ENCODE measurements at regions not wholly inside any gene's neighbourhood (a gene's known extent, or its start where the extent isn't known, plus 50 kb on each side); places are given as distances from the start of the nearest gene placed in this dataset.

- Histone ChIP-seq H3K9me3 (no peaks in the 10 kb centered on the region), H3K27me3 (replicated peaks in 1 of 2; ENCODE audit: control insufficient read depth in 2 of 2, extremely low read depth in 1 of 2, insufficient read depth in 2 of 2, low read length in 1 of 2) (peaks cover 0 to 6% of the 10 kb centered on the region in 2 experiments), H3K27ac (ENCODE audit: low read length) (no peak overlapping the region), H3K36me3 (ENCODE audit: control insufficient read depth in 2 of 2, extremely low read depth in 1 of 2, insufficient read depth in 1 of 2, low read length in 1 of 2) (no peaks in the 10 kb centered on the region), H3K4me3 (ENCODE audit: control insufficient read depth in 1 of 2, extremely low read depth in 1 of 2, low read length in 1 of 2) (no peak overlapping the region), H3K4me1 (ENCODE audit: control insufficient read depth in 1 of 2, extremely low read depth in 1 of 2, insufficient read depth in 2 of 2, low read length in 2 of 2) (no peaks in the 10 kb centered on the region)
- no peak overlapping the region for H3K4me3 Mint-ChIP-seq
- 100% methylated on average over 1 of the region's 4 CpGs for WGBS (ENCODE audit: insufficient coverage)
- POLR2A ChIA-PET: no interaction called here
- H3K4me1 Mint-ChIP-seq: no peaks in the 10 kb centered on the region
- CTCF ChIA-PET: no interaction called here
- ATAC-seq (replicated peaks in 1 of 4) (no peak), DNase-seq (no peak)
- peaks cover 6 to 25% of the 10 kb centered on the region in 2 donors for H3K27me3 Mint-ChIP-seq
- H3K9me3 Mint-ChIP-seq: peaks cover 0 to 12% (median 6%) of the 10 kb centered on the region in 3 donors
- H3K27ac Mint-ChIP-seq: no peak overlapping the region
- H3K36me3 Mint-ChIP-seq: no peaks in the 10 kb centered on the region
These were observed 385.8 kb downstream of the TRIB2 start for GRCh38 chr2:13102397-13103063.

GRCh38 chr2:13103151-13103550, 386.4 kb downstream of the TRIB2 start:
- H3K4me3 ChIP-seq (ENCODE audit: control insufficient read depth in 1 of 2, extremely low read depth in 1 of 2, low read length in 1 of 2): no peak overlapping the region
- ChIA-PET POLR2A (no interaction called here), CTCF (no interaction called here)
- no peaks in the 10 kb centered on the region for H3K9me3 ChIP-seq
- WGBS (ENCODE audit: insufficient coverage): no CpG with 5 or more reads among the region's 1 CpG
- peaks cover 5 to 24% of the 10 kb centered on the region in 2 donors for H3K27me3 Mint-ChIP-seq
- no peak overlapping the region for H3K4me3 Mint-ChIP-seq
- no peaks in the 10 kb centered on the region for H3K4me1 Mint-ChIP-seq
- H3K9me3 Mint-ChIP-seq: peaks cover 0 to 12% (median 6%) of the 10 kb centered on the region in 3 donors
- ATAC-seq (replicated peaks in 1 of 4) (no peak), DNase-seq (no peak)
- H3K36me3 Mint-ChIP-seq: no peaks in the 10 kb centered on the region
- no peaks in the 10 kb centered on the region for H3K4me1 ChIP-seq (ENCODE audit: control insufficient read depth in 1 of 2, extremely low read depth in 1 of 2, insufficient read depth in 2 of 2, low read length in 2 of 2)
- no peaks in the 10 kb centered on the region for H3K36me3 ChIP-seq (ENCODE audit: control insufficient read depth in 2 of 2, extremely low read depth in 1 of 2, insufficient read depth in 1 of 2, low read length in 1 of 2)
- no peak overlapping the region for H3K27ac Mint-ChIP-seq
- no peak overlapping the region for H3K27ac ChIP-seq (ENCODE audit: low read length)
- peaks cover 0 to 6% of the 10 kb centered on the region in 2 experiments for H3K27me3 ChIP-seq (replicated peaks in 1 of 2; ENCODE audit: control insufficient read depth in 2 of 2, extremely low read depth in 1 of 2, insufficient read depth in 2 of 2, low read length in 1 of 2)

- no peak overlapping the region for H3K4me3 Mint-ChIP-seq
- Histone ChIP-seq H3K4me1 (ENCODE audit: control insufficient read depth in 1 of 2, extremely low read depth in 1 of 2, insufficient read depth in 2 of 2, low read length in 2 of 2) (no peaks in the 10 kb centered on the region), H3K9me3 (no peaks in the 10 kb centered on the region), H3K27ac (ENCODE audit: low read length) (no peak overlapping the region), H3K4me3 (ENCODE audit: control insufficient read depth in 1 of 2, extremely low read depth in 1 of 2, low read length in 1 of 2) (no peak overlapping the region), H3K36me3 (ENCODE audit: control insufficient read depth in 2 of 2, extremely low read depth in 1 of 2, insufficient read depth in 1 of 2, low read length in 1 of 2) (no peaks in the 10 kb centered on the region), H3K27me3 (replicated peaks in 1 of 2; ENCODE audit: control insufficient read depth in 2 of 2, extremely low read depth in 1 of 2, insufficient read depth in 2 of 2, low read length in 1 of 2) (peaks cover 0 to 2% of the 10 kb centered on the region in 2 experiments)
- ChIA-PET POLR2A (no interaction called here), CTCF (no interaction called here)
- H3K4me1 Mint-ChIP-seq: no peaks in the 10 kb centered on the region
- ATAC-seq (replicated peaks in 1 of 4) (no peak), DNase-seq (no peak)
- H3K36me3 Mint-ChIP-seq: no peaks in the 10 kb centered on the region
- H3K27me3 Mint-ChIP-seq: peaks cover 7 to 23% of the 10 kb centered on the region in 2 donors
- no peak overlapping the region for H3K27ac Mint-ChIP-seq
- no CpG with 5 or more reads among the region's 5 CpGs for WGBS (ENCODE audit: insufficient coverage)
- peaks cover 0 to 12% (median 6%) of the 10 kb centered on the region in 3 donors for H3K9me3 Mint-ChIP-seq
These were observed 387.2 kb downstream of the TRIB2 start for GRCh38 chr2:13103778-13104493.

DNA sequence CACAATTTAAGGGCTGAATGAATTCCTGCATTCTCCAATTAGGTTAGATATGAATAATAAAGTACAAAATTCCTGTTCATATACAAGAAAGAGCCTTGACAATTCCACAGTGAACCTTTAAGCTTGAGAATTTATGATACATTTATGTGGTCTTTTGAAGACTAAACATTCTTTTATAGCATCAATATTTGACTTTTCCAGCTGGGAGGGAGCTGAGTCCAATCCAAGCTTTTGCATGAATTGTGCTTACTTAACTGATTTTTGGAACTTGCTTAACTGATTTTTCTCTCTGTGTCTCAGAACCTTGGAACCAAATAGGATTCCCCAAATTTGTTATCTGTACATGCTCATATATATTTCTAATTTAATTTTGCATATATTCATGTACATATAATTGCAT, 388.0 kb downstream of the TRIB2 start:
- Mint-ChIP-seq H3K27me3 (peaks cover 4 to 16% of the 10 kb centered on the region in 2 donors), H3K4me3 (no peak overlapping the region), H3K4me1 (no peaks in the 10 kb centered on the region), H3K36me3 (no peaks in the 10 kb centered on the region), H3K9me3 (peaks cover 0 to 6% (median 0%) of the 10 kb centered on the region in 3 donors), H3K27ac (no peak overlapping the region)
- H3K4me1 ChIP-seq (ENCODE audit: control insufficient read depth in 1 of 2, extremely low read depth in 1 of 2, insufficient read depth in 2 of 2, low read length in 2 of 2): no peaks in the 10 kb centered on the region
- POLR2A ChIA-PET: no interaction called here
- H3K9me3 ChIP-seq: no peaks in the 10 kb centered on the region
- peaks cover 0 to 4% of the 10 kb centered on the region in 2 experiments for H3K27me3 ChIP-seq (replicated peaks in 1 of 2; ENCODE audit: control insufficient read depth in 2 of 2, extremely low read depth in 1 of 2, insufficient read depth in 2 of 2, low read length in 1 of 2)
- H3K27ac ChIP-seq (ENCODE audit: low read length): no peak overlapping the region
- ATAC-seq (replicated peaks in 1 of 4): no peak
- H3K4me3 ChIP-seq (ENCODE audit: control insufficient read depth in 1 of 2, extremely low read depth in 1 of 2, low read length in 1 of 2): no peak overlapping the region
- CTCF ChIA-PET: no interaction called here
- no peaks in the 10 kb centered on the region for H3K36me3 ChIP-seq (ENCODE audit: control insufficient read depth in 2 of 2, extremely low read depth in 1 of 2, insufficient read depth in 1 of 2, low read length in 1 of 2)
- DNase-seq: no peak

DNA sequence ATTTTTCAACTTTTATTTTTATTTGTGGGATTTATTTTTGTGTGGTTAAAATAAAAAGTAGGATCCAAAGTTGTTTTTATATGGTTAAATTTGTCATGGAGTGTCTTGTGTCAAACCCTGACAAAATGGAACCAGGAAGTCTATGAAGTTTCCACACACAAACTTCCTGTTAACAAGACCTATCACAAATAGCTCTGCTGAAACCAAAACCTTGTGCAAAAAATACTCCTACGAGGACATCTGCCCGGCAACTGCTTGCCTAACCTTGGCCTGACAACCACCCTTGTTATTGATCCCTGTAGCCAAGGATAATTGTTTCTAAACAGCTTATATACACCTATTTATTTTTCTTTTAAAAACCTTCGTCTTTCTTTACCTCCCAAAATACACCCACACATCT, 389.6 kb downstream of the TRIB2 start:
- H3K36me3 Mint-ChIP-seq: no peaks in the 10 kb centered on the region
- no peaks in the 10 kb centered on the region for H3K4me1 ChIP-seq (ENCODE audit: control insufficient read depth in 1 of 2, extremely low read depth in 1 of 2, insufficient read depth in 2 of 2, low read length in 2 of 2)
- H3K27me3 Mint-ChIP-seq: peaks cover 8 to 17% of the 10 kb centered on the region in 2 donors
- H3K4me1 Mint-ChIP-seq: no peaks in the 10 kb centered on the region
- WGBS (ENCODE audit: insufficient coverage): 60% methylated on average over 1 of the region's 3 CpGs
- ChIA-PET CTCF (no interaction called here), POLR2A (interaction anchor here in 1 of 2 donors (0.6 kb wide), 1 partner anchor 1121 kb away, joined by 3 read pairs; no protein-coding TSS in a partner anchor)
- H3K36me3 ChIP-seq (ENCODE audit: control insufficient read depth in 2 of 2, extremely low read depth in 1 of 2, insufficient read depth in 1 of 2, low read length in 1 of 2): no peaks in the 10 kb centered on the region
- H3K9me3 ChIP-seq: no peaks in the 10 kb centered on the region
- no peak overlapping the region for H3K4me3 Mint-ChIP-seq
- DNase-seq (no peak), ATAC-seq (replicated peaks in 1 of 4) (no peak)
- no peak overlapping the region for H3K4me3 ChIP-seq (ENCODE audit: control insufficient read depth in 1 of 2, extremely low read depth in 1 of 2, low read length in 1 of 2)
- H3K27ac ChIP-seq (ENCODE audit: low read length): no peak overlapping the region
- peaks cover 0 to 4% of the 10 kb centered on the region in 2 experiments for H3K27me3 ChIP-seq (replicated peaks in 1 of 2; ENCODE audit: control insufficient read depth in 2 of 2, extremely low read depth in 1 of 2, insufficient read depth in 2 of 2, low read length in 1 of 2)
- no peak overlapping the region for H3K27ac Mint-ChIP-seq
- H3K9me3 Mint-ChIP-seq: no peaks in the 10 kb centered on the region

DNA sequence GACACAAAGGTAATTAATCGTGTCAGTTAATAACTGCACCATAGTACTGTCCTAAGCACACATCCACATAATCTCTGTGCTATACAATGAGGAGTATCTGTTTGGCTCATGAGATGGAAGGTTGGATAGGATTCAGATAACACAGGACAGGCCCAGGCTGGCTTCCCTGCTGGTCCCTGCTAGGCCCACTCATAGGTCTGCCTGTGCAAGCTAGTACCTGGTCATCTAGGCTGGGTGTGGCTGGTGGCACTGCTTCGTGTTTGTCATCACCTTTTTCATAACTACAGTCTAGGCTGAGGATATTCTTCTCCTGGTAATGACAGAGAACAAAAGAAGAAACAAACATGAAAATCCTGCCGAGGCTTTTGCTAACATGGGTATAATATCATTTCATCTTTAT, 392.8 kb downstream of the TRIB2 start:
- H3K27ac ChIP-seq (ENCODE audit: low read length): no peak overlapping the region
- no peak overlapping the region for H3K4me3 ChIP-seq (ENCODE audit: control insufficient read depth in 1 of 2, extremely low read depth in 1 of 2, low read length in 1 of 2)
- POLR2A ChIA-PET: no interaction called here
- H3K9me3 ChIP-seq: no peaks in the 10 kb centered on the region
- no peaks in the 10 kb centered on the region for H3K4me1 ChIP-seq (ENCODE audit: control insufficient read depth in 1 of 2, extremely low read depth in 1 of 2, insufficient read depth in 2 of 2, low read length in 2 of 2)
- CTCF ChIA-PET: no interaction called here
- DNase-seq (no peak), ATAC-seq (replicated peaks in 1 of 4) (no peak)
- no peak overlapping the region for H3K4me3 Mint-ChIP-seq
- H3K36me3 Mint-ChIP-seq: no peaks in the 10 kb centered on the region
- H3K27ac Mint-ChIP-seq: no peak overlapping the region
- H3K9me3 Mint-ChIP-seq: no peaks in the 10 kb centered on the region
- no peaks in the 10 kb centered on the region for H3K36me3 ChIP-seq (ENCODE audit: control insufficient read depth in 2 of 2, extremely low read depth in 1 of 2, insufficient read depth in 1 of 2, low read length in 1 of 2)
- WGBS (ENCODE audit: insufficient coverage): no CpG with 5 or more reads among the region's 3 CpGs
- no peaks in the 10 kb centered on the region for H3K4me1 Mint-ChIP-seq
- peaks cover 13 to 28% of the 10 kb centered on the region in 2 donors for H3K27me3 Mint-ChIP-seq
- peaks cover 0 to 2% of the 10 kb centered on the region in 2 experiments for H3K27me3 ChIP-seq (replicated peaks in 1 of 2; ENCODE audit: control insufficient read depth in 2 of 2, extremely low read depth in 1 of 2, insufficient read depth in 2 of 2, low read length in 1 of 2)

Measured in T-cell (primary cell).